SK-N-DZ (cell line): ENCODE measurements at regions not wholly inside any gene's neighbourhood (a gene's known extent, or its start where the extent isn't known, plus 50 kb on each side); places are given as distances from the start of the nearest gene placed in this dataset.
"Not testable (repeated sequence)": the region's sequence is repeated elsewhere in the genome, so short reads cannot be mapped to it uniquely, and the experiment has no call there.

ENCODE experiments used
- DNase-seq: peaks from one replicate; pipeline ENCODE4 v3.0.0-alpha.2; 2015; ENCODE audit warnings: low spot score

- no peak for DNase-seq
Observed at GRCh38 chr15:89026167-89026566, 62.1 kb upstream of the ABHD2 start.

GRCh38 chr15:89028036-89028435 lies 60.2 kb upstream of the ABHD2 start:
- DNase-seq: no peak

- DNase-seq: no peak
Observed at GRCh38 chr15:89030311-89030710, 57.9 kb upstream of the ABHD2 start.

GRCh38 chr15:89031637-89032285 lies 56.5 kb upstream of the ABHD2 start:
- DNase-seq: not testable (repeated sequence)

GRCh38 chr15:89034305-89034704 lies 54.0 kb upstream of the ABHD2 start:
- no peak for DNase-seq

- DNase-seq: no peak
Observed at GRCh38 chr15:89035150-89035549, 53.1 kb upstream of the ABHD2 start.

GRCh38 chr15:89035658-89036057 lies 52.6 kb upstream of the ABHD2 start:
- no peak for DNase-seq

- DNase-seq: no peak
Observed at GRCh38 chr15:89038146-89038545, 50.1 kb upstream of the ABHD2 start.
